ENCODE measurements at regions not wholly inside any gene's neighbourhood (a gene's known extent, or its start where the extent isn't known, plus 50 kb on each side); places are given as distances from the start of the nearest gene placed in this dataset.

GRCh38 chr15:85847031-85847430 is 52.3 kb upstream of the KLHL25 start:
- no peak for DNase-seq (ENCODE audit: low read depth in 2 of 2)

DNA sequence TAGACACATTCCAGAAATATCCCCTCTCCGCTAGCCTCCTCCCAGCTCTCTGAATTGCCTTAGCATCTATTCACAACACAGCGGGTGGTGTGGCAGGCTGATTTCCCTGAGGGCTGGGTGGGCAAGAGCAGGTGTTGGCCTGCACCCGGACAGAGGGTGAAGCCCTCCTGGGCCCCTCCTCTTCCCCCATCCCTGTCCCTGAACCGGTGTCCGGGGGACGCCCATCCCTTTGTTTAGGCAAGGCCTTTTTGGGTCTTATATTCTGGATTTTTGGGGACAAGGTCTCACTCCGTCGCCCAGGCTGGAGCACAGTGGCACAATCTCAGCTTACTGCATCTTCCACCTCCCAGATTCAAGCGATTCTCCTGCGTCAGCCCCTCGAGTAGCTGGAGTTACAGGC is 55.2 kb upstream of the KLHL25 start:
- DNase-seq (ENCODE audit: low read depth in 2 of 2), result no peak

DNA sequence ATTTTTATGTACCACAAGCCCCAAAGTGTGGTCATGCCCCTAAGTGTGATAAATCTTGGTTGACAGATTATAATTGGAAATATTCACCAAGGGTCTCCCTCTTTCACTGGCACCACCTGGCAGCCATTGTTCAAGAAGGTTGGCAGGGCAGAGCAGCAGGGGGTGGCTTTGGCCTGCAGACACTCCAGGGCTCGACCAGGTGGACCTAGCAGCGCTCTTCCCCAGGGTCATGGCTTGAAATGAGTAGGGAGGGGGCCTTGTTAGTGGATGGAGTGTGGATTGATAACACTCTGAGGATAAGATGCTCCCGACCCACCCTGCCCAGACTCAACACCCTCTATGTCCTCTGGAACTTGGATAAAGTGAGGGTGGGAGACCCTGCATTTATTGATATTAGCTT is 58.2 kb upstream of the KLHL25 start:
- DNase-seq (ENCODE audit: low read depth in 2 of 2), result no peak

GRCh38 chr15:85854345-85855097 is 59.8 kb upstream of the KLHL25 start:
- DNase-seq (ENCODE audit: low read depth in 2 of 2), result peak; percentile 69 to 78

DNA sequence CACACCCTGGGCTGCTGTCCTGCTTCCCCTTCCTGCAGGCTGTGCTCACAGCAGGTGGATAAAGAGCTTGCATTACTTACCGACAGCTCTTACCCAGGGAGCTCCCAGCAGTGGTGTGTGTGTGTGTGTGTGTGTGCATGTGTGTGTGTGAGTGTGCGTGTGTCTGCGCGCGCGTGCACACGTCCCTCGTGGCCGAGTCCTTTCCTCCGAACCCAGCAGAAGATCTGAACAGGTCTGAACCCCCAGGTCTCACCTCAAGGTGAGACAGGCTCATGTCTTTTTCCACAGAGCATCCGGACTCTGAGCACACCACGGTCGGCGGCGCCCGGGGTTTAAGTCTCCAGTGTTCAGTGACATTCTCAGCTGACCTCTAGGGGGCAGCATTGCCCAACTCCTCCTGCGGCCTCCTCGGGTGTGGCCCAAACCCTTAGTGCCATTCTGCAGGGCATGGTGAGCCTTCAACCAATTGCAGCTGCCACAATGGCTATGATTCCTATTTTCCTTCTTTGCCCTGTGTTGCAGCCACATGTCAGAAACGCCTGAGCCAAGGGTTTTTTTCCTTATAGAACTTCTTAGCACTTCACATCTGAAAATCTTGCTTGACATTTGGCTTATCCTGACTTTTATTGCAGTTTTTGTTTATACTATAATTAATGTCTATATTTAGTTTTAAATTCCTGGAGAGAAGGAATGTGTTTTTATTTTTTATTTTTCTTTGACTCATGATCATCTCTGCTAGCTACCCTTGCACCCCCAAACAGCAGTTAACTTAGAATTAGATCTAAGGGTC is 64.1 kb upstream of the KLHL25 start:
- peak; percentile 63 for DNase-seq (ENCODE audit: low read depth in 2 of 2)

GRCh38 chr15:85859671-85860070 is 64.9 kb upstream of the KLHL25 start:
- no peak for DNase-seq (ENCODE audit: low read depth in 2 of 2)

- no peak for DNase-seq (ENCODE audit: low read depth in 2 of 2)
Measured at GRCh38 chr15:85860394-85861161, 65.9 kb upstream of the KLHL25 start.

GRCh38 chr15:85865070-85865684 is 70.5 kb upstream of the KLHL25 start:
- DNase-seq (ENCODE audit: low read depth in 2 of 2), result peak; percentile 51 to 58

- no peak for DNase-seq (ENCODE audit: low read depth in 2 of 2)
Measured at GRCh38 chr15:85867250-85867649, 72.5 kb upstream of the KLHL25 start.

DNA sequence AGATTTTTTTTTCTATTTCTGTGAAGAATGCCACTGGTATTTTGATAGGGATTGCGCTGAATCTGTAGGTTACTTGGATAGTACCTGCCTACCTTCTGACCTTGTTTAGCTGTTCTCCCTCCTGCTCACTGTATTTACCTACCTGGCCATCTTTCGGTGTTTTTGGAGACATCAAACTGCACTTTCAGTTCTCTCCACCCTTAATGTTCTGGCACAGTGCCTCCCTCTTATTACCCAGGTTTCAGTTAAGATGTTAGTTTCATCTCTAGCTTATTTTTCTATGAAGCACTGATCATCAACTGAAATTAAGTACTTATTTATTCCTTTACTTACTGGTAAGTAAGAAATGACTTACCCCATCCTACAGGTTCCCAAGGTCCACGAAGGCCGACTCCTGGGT is 74.4 kb upstream of the KLHL25 start:
- no peak for DNase-seq (ENCODE audit: low read depth in 2 of 2)

- no peak for DNase-seq (ENCODE audit: low read depth in 2 of 2)
Measured at GRCh38 chr15:85870216-85871014, 75.7 kb upstream of the KLHL25 start.

GRCh38 chr15:85871545-85871944 is 76.8 kb upstream of the KLHL25 start:
- no peak for DNase-seq (ENCODE audit: low read depth in 2 of 2)

- no peak for DNase-seq (ENCODE audit: low read depth in 2 of 2)
Measured at GRCh38 chr15:85872125-85872524, 77.4 kb upstream of the KLHL25 start.

DNA sequence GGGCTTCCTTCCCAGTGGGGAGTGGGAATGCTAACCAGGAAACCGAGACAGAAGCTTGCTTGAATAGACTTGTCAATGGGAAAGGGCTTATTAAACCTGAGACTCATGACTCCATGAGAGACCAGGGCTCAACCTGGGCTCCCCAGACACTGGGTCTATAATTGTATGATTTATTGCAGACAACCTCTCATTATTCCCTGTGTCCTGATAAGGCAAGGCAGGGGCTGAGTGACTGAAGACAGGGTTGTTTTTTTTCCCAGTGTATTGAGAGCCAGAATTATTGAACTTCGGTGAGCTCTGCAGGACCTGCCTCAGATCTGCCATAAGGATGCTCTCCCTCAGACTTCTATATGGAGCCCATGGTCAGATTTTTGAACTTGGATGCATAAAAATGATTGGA is 79.5 kb upstream of the KLHL25 start:
- DNase-seq (ENCODE audit: low read depth in 2 of 2), result no peak

DNA sequence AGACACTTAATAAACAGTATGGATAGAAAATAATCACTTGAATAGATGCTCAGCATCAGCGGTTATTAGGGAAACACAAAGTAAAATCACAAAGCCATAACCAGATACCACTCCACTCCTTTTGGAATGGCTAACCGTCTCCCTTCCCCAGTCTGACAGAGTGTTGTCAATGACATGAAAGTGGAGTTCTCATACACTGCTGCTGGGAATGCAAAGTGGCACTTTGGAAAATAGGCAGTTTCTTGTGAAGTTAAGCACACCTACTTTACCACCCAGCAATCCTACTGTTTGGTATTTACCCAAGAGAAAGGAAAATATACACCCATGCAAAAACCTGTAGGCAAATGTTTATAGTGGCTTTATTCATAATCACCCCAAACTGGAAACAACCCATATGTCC is 81.0 kb upstream of the KLHL25 start:
- no peak for DNase-seq (ENCODE audit: low read depth in 2 of 2)

GRCh38 chr15:85878828-85879225 is 84.1 kb upstream of the KLHL25 start:
- DNase-seq (ENCODE audit: low read depth in 2 of 2), result peak; percentile 9 to 67

- DNase-seq (ENCODE audit: low read depth in 2 of 2), result peak in 1 of 2 donors; percentile 60
Measured at GRCh38 chr15:85879334-85880163, 84.8 kb upstream of the KLHL25 start.

GRCh38 chr15:85880501-85881190 is 85.9 kb upstream of the KLHL25 start:
- DNase-seq (ENCODE audit: low read depth in 2 of 2), result no peak

DNA sequence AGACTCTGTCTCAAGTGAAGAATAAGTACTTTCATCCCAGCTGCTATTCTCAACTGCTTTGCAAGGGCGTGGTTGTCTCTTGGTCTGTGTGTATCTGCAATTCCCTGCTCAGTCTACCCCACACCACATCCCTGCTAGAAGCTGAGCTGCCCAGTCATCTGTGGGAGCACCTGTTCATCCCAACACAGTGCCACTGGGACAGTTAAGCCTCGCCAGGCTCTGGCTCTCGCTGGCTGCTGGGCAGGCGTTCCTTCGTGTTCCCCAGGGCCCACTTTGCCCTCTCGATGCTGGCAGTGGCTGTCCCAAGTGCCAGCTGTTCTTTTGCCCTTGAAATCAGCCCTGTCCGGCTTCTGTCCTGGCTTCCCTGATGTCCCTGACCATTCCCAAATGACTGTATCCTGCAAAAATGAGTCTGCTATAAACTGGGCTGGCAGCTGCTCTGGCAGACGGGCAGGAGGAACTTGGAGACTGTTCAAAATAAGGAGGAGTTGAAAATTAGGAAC is 91.6 kb upstream of the KLHL25 start:
- DNase-seq (ENCODE audit: low read depth in 2 of 2), result no peak
